GM21381 (cell line): ENCODE measurements at regions not wholly inside any gene's neighbourhood (a gene's known extent, or its start where the extent isn't known, plus 50 kb on each side); places are given as distances from the start of the nearest gene placed in this dataset.

ENCODE experiments used
- ATAC-seq: cut with Tn5 transposase; IDR thresholded peaks from one replicate; pipeline ENCODE4 v1.9.1; 2021; ENCODE audit warnings: mild to moderate bottlenecking, moderate library complexity; ENCODE audit not compliant: unreplicated experiment

DNA sequence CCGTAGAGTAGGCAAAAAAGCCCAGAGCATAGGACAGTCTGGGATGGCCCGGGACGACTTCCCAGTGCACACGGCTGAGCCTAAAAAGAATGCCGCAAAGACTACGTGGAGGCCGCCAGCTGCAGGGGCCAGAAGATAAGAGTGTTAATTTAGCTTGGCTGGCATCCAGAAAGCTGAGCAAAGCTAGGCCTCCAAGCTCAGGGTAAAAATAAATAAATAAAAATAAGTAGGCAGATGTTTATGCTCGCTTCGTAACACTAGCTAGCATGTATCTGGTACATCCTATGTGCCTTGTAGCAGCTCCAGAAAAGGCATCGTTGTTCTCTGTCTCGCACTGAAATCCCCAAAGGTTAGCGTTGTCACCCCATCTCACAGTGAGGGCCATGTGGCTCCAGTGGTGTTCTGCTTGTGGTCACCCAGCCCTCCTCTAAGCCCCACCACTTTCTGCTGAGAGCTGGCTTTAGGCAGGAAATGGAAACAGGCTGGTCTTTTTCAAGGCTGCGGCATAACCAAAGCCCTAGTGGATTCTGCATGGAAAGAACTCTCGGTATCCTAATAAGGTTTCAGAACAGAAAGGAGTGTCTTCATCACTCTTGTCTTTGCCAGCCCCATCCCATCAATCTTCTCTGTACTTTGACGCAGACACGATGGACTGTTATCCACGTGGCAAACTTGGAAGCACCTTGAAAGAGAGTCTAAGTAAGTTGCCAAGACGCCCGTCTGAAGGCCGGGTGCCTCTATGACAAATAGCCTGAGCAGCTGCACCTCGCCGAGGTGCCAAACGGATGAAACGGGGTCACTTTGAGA, 58.1 kb upstream of the MEF2A start:
- ATAC-seq, result no peak

DNA sequence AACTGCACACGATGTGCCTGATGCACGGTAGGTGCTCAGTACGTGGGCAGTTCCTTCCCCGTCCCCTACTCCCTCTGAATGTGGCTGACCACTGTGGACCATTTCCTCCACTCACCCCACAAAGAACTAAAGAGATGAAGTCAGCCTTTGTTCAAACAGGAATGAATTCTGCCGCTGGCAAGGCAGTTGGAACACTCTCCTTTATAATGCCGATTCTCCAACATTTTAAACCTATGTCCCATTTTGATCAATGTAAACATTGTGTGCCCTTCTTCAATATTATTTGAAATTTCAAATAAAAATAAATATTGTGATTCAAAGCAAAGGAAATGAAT, 57.5 kb upstream of the MEF2A start:
- no peak for ATAC-seq

- no peak for ATAC-seq
Measured at GRCh38 chr15:99508852-99509251, 56.9 kb upstream of the MEF2A start.

DNA sequence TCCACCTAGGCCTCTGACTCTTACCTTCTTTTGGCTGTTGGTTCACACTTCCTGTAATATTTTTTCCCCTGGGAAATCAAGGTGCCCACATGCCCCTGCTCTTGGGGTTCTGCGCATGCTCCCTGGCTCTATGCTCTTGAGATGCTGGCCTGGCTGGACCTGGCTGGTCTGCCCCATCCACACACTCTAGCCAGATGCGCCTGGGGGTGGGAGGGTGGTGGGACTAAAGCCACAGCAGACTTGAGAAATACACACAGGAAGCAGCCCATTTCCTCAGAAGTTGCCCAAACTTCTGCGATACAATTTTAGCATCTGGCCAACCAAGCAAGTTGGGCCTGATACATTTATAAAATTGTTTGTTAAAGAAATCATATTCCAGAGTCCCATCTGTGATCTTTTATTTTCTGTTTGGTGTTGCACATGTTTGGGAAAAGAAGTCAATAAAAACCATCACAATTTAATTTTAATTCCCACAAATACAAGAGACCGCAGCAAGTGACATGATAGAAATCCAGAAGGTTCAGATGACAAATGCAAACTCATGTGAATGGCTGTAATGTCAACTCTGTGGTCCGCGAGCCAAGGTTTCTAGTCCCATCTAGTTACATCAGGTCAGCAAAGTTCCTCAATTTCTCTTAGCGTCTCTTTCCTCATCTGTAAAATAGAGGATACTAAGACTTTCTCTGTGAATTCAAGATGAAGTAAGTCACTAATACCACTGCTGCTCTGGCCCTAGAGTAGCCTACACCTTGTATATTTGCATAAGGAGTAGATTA, 55.9 kb upstream of the MEF2A start:
- ATAC-seq, result no peak

- ATAC-seq, result no peak
Measured at GRCh38 chr15:99511531-99511865, 54.3 kb upstream of the MEF2A start.

- peak; percentile 57 for ATAC-seq
Measured at GRCh38 chr15:99511866-99512661, 53.7 kb upstream of the MEF2A start.

- ATAC-seq, result no peak
Measured at GRCh38 chr15:99514306-99514705, 51.5 kb upstream of the MEF2A start.
